ENCODE measurements at regions not wholly inside any gene's neighbourhood (a gene's known extent, or its start where the extent isn't known, plus 50 kb on each side); places are given as distances from the start of the nearest gene placed in this dataset.

DNA sequence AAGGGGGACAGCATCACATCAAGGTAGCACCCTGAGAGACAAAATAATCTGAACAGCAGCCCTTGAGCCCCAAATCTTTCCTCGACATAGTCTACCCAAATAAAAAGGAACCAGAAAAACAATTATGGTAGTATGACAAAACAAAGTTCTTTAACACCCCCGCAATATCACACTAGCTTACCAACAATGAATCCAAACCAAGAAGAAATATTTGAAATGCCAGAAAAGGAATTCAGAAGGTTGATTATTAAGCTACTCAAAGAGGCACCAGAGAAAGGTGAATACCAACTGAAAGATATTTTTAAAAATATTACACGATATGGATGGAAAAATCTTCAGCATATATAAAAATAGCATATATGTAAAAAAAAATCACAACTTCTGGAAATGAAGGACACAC lies 252.9 kb upstream of the SLITRK6 start:
- Histone ChIP-seq H3K27me3 (ENCODE audit: control insufficient read depth, insufficient read depth, low read length) (no peaks in the 10 kb centered on the region), H3K27ac (ENCODE audit: low read length) (no peak overlapping the region), H3K4me3 (ENCODE audit: low read length) (no peak overlapping the region), H3K36me3 (ENCODE audit: control insufficient read depth, insufficient read depth, low read length) (no peaks in the 10 kb centered on the region), H3K9me3 (ENCODE audit: control insufficient read depth, insufficient read depth, low read length) (no peaks in the 10 kb centered on the region), H3K4me1 (ENCODE audit: control insufficient read depth, insufficient read depth, low read length) (no peaks in the 10 kb centered on the region)
- no peak for DNase-seq (ENCODE audit: low read depth, low spot score)
- no CpG with 5 or more reads among the region's 3 CpGs for WGBS (ENCODE audit: insufficient coverage, insufficient read length)

DNA sequence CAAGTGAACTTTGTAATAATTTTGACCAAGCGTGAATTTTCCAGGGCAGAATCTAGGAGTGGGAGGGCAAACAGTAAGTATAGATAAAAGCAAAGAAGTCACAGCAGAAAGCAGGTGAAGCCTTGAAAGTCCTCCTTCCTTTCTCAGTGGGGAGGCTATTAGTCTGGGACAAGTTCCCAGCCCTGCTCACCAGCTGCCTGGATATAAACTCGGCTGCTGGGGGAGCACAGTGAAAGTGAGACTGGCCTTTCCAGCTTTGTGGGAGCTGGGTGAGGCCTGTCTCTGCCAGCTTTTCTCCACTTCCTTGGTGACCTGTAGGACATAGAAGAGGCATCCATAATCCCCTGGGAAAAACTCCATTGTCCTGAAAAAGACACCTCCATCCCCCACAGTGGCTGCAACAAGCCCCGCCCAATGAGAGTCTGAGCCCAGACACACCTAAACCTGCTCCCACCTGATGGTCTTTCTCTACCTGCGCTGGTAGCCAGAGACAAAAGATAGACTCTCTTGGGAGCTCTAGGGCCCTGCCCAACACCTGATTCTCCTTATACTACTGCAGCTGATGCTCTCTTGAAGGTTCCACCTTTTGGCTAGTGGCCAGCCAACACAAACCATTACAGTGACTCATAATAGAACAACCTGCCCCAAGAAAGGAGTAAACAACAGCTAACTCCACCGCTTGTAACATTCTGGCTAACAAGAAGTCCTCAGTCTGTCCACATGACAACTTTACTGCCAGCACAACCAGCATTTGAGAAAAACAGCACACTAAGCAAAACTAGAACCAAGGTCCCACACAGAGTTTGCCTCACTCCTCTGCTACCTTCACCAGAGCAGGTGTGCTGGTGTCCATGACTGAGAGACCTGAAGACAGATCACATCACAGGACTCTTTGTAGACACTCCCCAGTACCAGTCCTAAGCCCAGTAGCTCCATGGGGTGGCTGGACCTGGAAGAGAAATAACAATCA lies 252.2 kb upstream of the SLITRK6 start:
- H3K4me1 ChIP-seq (ENCODE audit: control insufficient read depth, insufficient read depth, low read length) = no peaks in the 10 kb centered on the region
- H3K27ac ChIP-seq (ENCODE audit: low read length) = no peak overlapping the region
- no peaks in the 10 kb centered on the region for H3K36me3 ChIP-seq (ENCODE audit: control insufficient read depth, insufficient read depth, low read length)
- no peak for DNase-seq (ENCODE audit: low read depth, low spot score)
- H3K9me3 ChIP-seq (ENCODE audit: control insufficient read depth, insufficient read depth, low read length) = no peaks in the 10 kb centered on the region
- no CpG with 5 or more reads among the region's 5 CpGs for WGBS (ENCODE audit: insufficient coverage, insufficient read length)
- H3K27me3 ChIP-seq (ENCODE audit: control insufficient read depth, insufficient read depth, low read length) = no peaks in the 10 kb centered on the region
- H3K4me3 ChIP-seq (ENCODE audit: low read length) = no peak overlapping the region

DNA sequence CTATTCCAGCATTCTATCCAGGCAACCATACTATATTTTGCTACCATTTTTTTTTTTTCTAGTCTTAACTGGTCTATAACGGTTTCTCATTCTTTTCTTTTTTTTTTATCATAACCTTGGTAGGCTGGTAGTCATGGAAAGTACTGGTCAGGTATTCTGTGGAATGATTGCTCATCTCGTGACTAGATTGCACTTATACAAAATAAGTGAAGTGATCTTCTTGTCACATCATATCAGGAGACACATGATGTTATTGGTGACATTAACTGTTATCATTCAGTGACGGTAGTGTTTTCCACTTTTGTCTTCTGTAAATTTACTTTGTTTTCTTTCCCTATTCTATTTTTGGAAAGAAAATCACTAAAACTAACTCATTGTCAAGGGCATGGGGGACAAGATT lies 239.3 kb upstream of the SLITRK6 start:
- Histone ChIP-seq H3K9me3 (ENCODE audit: control insufficient read depth, insufficient read depth, low read length) (no peaks in the 10 kb centered on the region), H3K36me3 (ENCODE audit: control insufficient read depth, insufficient read depth, low read length) (no peaks in the 10 kb centered on the region), H3K4me1 (ENCODE audit: control insufficient read depth, insufficient read depth, low read length) (no peaks in the 10 kb centered on the region), H3K27me3 (ENCODE audit: control insufficient read depth, insufficient read depth, low read length) (no peaks in the 10 kb centered on the region), H3K27ac (ENCODE audit: low read length) (no peak overlapping the region), H3K4me3 (ENCODE audit: low read length) (no peak overlapping the region)
- no peak for DNase-seq (ENCODE audit: low read depth, low spot score)
- WGBS (ENCODE audit: insufficient coverage, insufficient read length) = no CpG with 5 or more reads among the region's 3 CpGs

DNA sequence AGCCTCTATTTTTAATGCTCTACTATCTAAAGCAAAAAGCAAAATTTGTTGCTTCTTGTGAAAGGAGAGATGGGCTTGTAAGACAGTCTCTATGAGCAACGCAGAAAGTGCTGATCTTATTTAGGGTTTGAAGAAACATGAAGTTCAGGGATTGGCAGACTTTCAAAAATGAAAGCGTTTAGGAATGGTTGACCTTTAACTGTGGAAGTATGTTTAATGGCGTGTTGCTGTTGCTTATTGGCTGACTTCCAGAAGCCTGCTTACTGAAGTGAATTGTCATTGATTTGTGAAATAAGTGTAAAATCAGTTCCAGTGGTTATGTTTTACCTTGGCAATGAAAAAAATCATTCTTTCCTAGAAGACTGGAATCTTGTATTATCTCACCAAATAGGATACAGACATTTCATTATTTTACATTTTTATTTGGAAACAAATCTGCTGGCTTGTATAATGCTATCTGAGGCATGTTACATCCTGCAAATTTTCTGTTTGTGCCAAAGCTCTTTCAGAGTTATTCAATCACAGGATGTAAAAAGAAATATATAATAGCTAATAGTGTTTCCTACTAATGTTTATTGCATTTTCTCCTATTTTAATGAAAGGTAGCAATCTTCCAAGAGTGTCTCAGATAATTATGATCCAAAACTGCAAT lies 221.3 kb upstream of the SLITRK6 start:
- Histone ChIP-seq H3K27me3 (ENCODE audit: control insufficient read depth, insufficient read depth, low read length) (no peaks in the 10 kb centered on the region), H3K4me1 (ENCODE audit: control insufficient read depth, insufficient read depth, low read length) (no peaks in the 10 kb centered on the region), H3K36me3 (ENCODE audit: control insufficient read depth, insufficient read depth, low read length) (no peaks in the 10 kb centered on the region), H3K9me3 (ENCODE audit: control insufficient read depth, insufficient read depth, low read length) (no peaks in the 10 kb centered on the region), H3K4me3 (ENCODE audit: low read length) (no peak overlapping the region), H3K27ac (ENCODE audit: low read length) (no peak overlapping the region)
- DNase-seq (ENCODE audit: low read depth, low spot score) = no peak
- no CpG with 5 or more reads among the region's 3 CpGs for WGBS (ENCODE audit: insufficient coverage, insufficient read length)

DNA sequence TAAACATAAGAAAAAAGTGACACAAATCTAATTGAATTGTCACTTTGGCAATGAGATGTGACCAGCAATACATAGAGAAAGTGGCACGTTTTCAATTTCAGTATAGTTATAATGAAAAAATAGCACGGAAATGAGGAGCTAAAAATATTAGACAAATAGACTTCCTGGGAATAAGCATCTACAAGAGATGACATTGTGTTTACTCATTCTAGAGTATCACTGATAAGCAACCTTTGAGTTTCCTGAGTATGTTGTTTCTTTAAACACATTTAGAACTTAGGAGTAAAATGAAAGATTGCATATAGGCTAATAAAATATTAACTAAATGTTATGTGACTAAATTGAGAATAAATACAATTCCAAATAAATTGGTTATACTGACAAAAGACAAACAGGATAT lies 207.1 kb upstream of the SLITRK6 start:
- H3K27ac ChIP-seq (ENCODE audit: low read length) = no peak overlapping the region
- no peaks in the 10 kb centered on the region for H3K9me3 ChIP-seq (ENCODE audit: control insufficient read depth, insufficient read depth, low read length)
- no CpG with 5 or more reads among the region's 2 CpGs for WGBS (ENCODE audit: insufficient coverage, insufficient read length)

DNA sequence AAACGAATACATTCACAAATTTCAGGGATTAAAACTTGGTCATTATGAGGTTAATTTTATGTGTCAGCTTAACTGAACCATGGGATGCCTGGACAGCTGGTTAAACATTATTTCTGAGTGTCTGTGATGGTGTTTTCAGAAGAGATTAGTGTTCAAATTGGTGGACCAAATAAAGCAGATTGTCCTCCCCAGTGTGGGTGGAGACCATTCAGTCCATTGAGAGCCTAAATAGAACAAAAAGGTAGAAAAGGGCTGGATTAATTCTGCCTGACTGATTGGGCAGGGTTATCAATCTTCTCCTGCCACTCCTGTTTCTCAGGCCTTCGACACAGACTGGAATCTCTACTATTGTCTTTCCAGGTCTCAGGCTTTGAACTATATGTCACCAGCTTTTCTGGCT lies 203.8 kb upstream of the SLITRK6 start:
- Histone ChIP-seq H3K4me3 (ENCODE audit: low read length) (no peak overlapping the region), H3K27ac (ENCODE audit: low read length) (no peak overlapping the region), H3K4me1 (ENCODE audit: control insufficient read depth, insufficient read depth, low read length) (no peaks in the 10 kb centered on the region), H3K27me3 (ENCODE audit: control insufficient read depth, insufficient read depth, low read length) (no peaks in the 10 kb centered on the region; the same call in 1 of the 2 replicates), H3K36me3 (ENCODE audit: control insufficient read depth, insufficient read depth, low read length) (no peaks in the 10 kb centered on the region), H3K9me3 (ENCODE audit: control insufficient read depth, insufficient read depth, low read length) (no peaks in the 10 kb centered on the region)
- WGBS (ENCODE audit: insufficient coverage, insufficient read length) = no CpG with 5 or more reads among the region's 2 CpGs
- DNase-seq (ENCODE audit: low read depth, low spot score) = no peak

More for the DNA sequence above, 207.1 kb upstream of the SLITRK6 start:
- H3K4me1 ChIP-seq (ENCODE audit: control insufficient read depth, insufficient read depth, low read length) = no peaks in the 10 kb centered on the region
- DNase-seq (ENCODE audit: low read depth, low spot score) = no peak
- H3K27me3 ChIP-seq (ENCODE audit: control insufficient read depth, insufficient read depth, low read length) = no peaks in the 10 kb centered on the region; the same call in 1 of the 2 replicates
- H3K4me3 ChIP-seq (ENCODE audit: low read length) = no peak overlapping the region
- H3K36me3 ChIP-seq (ENCODE audit: control insufficient read depth, insufficient read depth, low read length) = no peaks in the 10 kb centered on the region

DNA sequence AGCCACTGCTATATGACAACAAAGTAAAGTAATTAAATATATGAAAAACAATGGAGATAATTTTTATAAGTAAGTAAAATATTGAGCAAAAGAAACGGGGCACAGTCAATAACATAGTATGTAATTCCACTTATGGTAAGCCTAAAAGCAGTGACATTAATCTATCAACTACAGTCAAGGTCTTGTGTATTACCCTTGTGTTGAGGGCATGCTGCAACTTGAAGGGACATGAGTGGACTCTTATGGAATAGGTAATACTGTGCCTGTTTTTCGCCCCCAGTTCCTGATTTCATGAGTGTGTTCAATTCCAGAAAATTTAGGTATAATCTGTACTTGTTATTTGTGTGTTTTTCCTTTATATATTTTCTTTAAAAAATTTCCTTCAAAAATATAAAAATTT lies 201.3 kb upstream of the SLITRK6 start:
- WGBS (ENCODE audit: insufficient coverage, insufficient read length) = no CpG with 5 or more reads among the region's 2 CpGs
- H3K4me1 ChIP-seq (ENCODE audit: control insufficient read depth, insufficient read depth, low read length) = no peaks in the 10 kb centered on the region
- no peak overlapping the region for H3K27ac ChIP-seq (ENCODE audit: low read length)
- no peak overlapping the region for H3K4me3 ChIP-seq (ENCODE audit: low read length)
- H3K36me3 ChIP-seq (ENCODE audit: control insufficient read depth, insufficient read depth, low read length) = no peaks in the 10 kb centered on the region
- H3K27me3 ChIP-seq (ENCODE audit: control insufficient read depth, insufficient read depth, low read length) = no peaks in the 10 kb centered on the region; the same call in 1 of the 2 replicates
- no peaks in the 10 kb centered on the region for H3K9me3 ChIP-seq (ENCODE audit: control insufficient read depth, insufficient read depth, low read length)
- no peak for DNase-seq (ENCODE audit: low read depth, low spot score)

DNA sequence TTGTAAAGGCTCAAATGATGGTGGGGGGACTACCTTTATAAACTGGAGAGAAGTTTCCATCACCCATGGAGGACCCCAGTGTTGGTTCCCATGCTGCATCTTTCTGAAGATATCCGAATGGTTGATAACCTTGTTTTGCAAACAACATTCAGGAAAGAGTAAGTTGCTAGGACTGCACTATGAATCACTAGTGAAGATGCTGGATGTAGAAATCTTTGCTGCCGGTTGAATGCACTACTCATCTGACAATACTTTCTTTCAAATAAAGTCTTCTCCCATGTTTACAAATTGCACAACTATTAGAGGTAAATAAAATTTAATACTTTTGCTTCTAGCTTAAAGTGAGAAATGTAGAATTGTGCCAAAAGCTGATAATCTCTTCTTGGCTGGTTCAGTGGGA lies 198.4 kb upstream of the SLITRK6 start:
- H3K9me3 ChIP-seq (ENCODE audit: control insufficient read depth, insufficient read depth, low read length) = no peaks in the 10 kb centered on the region
- WGBS (ENCODE audit: insufficient coverage, insufficient read length) = no CpG with 5 or more reads among the region's 2 CpGs
- H3K4me1 ChIP-seq (ENCODE audit: control insufficient read depth, insufficient read depth, low read length) = no peaks in the 10 kb centered on the region
- no peak for DNase-seq (ENCODE audit: low read depth, low spot score)
- H3K27me3 ChIP-seq (ENCODE audit: control insufficient read depth, insufficient read depth, low read length) = no peaks in the 10 kb centered on the region
- H3K27ac ChIP-seq (ENCODE audit: low read length) = no peak overlapping the region
- H3K36me3 ChIP-seq (ENCODE audit: control insufficient read depth, insufficient read depth, low read length) = no peaks in the 10 kb centered on the region
- no peak overlapping the region for H3K4me3 ChIP-seq (ENCODE audit: low read length)

DNA sequence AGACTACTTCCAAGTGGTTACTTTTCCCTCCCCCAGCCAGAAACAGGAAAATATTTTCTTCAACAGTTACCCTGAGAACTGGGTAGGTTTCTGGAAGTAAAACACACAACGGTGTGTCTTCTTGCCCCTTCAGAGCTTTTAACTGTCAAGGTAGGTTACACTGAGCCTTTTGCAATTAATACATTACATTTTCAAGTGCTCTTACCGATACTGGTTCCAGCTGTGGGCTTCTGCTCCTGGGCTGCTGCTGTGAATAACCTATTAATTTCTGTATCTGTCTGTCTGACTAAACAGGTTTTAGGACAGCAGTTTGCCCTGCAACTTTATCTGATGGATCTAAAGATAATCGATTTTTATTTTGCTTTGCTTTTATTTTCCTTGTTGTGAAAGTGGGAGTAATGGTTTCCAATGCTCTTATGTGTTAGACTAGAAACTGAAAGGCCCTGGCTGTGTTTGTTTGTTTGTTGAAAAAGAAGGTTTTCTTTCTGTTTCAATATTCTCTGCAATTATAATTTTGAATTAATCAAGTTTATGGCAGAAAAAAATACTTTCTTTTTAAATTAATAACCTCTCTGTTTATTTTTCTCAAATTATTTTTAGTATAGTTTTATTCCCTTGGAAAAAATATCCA lies 196.7 kb upstream of the SLITRK6 start:
- WGBS (ENCODE audit: insufficient coverage, insufficient read length) = no CpG with 5 or more reads among the region's 3 CpGs
- Histone ChIP-seq H3K4me3 (ENCODE audit: low read length) (no peak overlapping the region), H3K4me1 (ENCODE audit: control insufficient read depth, insufficient read depth, low read length) (no peaks in the 10 kb centered on the region), H3K27ac (ENCODE audit: low read length) (no peak overlapping the region), H3K9me3 (ENCODE audit: control insufficient read depth, insufficient read depth, low read length) (no peaks in the 10 kb centered on the region), H3K27me3 (ENCODE audit: control insufficient read depth, insufficient read depth, low read length) (no peaks in the 10 kb centered on the region), H3K36me3 (ENCODE audit: control insufficient read depth, insufficient read depth, low read length) (no peaks in the 10 kb centered on the region)
- no peak for DNase-seq (ENCODE audit: low read depth, low spot score)

DNA sequence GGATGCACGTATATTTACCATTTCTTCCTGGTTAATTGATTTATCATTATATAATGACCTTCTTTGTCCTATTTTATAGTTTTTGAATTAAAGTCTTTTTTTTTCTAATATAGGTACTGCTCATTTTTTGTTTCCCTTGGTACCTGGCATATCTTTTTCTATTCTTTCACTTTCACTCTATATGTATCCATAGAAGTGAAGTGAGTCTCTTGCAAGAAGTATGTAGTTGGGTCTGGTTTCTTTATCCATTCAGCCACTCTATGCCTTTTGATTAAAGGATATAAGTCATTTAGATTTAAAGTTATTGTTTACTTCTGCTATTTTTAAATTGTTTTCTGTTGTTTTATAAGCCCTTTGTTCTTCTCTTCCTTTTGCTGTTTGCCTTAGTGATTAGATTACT lies 194.3 kb upstream of the SLITRK6 start:
- H3K4me3 ChIP-seq (ENCODE audit: low read length) = no peak overlapping the region
- no peak overlapping the region for H3K27ac ChIP-seq (ENCODE audit: low read length)
- WGBS (ENCODE audit: insufficient coverage, insufficient read length) = no CpG with 5 or more reads among the region's 1 CpG
- no peaks in the 10 kb centered on the region for H3K4me1 ChIP-seq (ENCODE audit: control insufficient read depth, insufficient read depth, low read length)
- no peaks in the 10 kb centered on the region for H3K27me3 ChIP-seq (ENCODE audit: control insufficient read depth, insufficient read depth, low read length)
- H3K36me3 ChIP-seq (ENCODE audit: control insufficient read depth, insufficient read depth, low read length) = no peaks in the 10 kb centered on the region
- no peaks in the 10 kb centered on the region for H3K9me3 ChIP-seq (ENCODE audit: control insufficient read depth, insufficient read depth, low read length)
- DNase-seq (ENCODE audit: low read depth, low spot score) = no peak

Data from iPS DF 6.9 (cell line).